ENCODE measurements at regions not wholly inside any gene's neighbourhood (a gene's known extent, or its start where the extent isn't known, plus 50 kb on each side); places are given as distances from the start of the nearest gene placed in this dataset.

DNA sequence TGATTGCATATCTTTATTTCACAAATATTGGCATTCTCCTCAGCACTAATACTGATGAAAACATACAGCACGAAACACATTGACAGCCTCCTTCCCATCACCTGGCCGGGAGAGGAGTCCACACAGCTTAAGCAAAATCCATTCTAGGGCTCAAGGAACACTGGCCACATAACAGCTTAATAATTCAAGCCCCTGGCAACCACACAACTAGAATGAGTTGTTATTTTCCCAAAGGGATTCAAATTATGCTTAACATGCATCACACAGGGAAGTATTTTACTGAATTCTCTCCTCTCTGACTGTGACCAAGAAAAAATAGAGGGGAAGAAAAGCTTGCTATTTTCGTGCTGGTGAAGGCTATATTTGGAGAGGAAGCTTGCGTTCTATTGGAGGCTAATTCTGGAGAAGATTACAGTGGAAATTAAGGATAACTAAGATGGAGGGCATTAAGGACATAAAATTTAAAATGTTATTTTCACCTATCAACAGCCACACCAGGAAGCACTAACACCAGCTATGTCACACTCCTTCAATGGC lies 198.5 kb downstream of the ADGRG6 start:
- no peak for DNase-seq

DNA sequence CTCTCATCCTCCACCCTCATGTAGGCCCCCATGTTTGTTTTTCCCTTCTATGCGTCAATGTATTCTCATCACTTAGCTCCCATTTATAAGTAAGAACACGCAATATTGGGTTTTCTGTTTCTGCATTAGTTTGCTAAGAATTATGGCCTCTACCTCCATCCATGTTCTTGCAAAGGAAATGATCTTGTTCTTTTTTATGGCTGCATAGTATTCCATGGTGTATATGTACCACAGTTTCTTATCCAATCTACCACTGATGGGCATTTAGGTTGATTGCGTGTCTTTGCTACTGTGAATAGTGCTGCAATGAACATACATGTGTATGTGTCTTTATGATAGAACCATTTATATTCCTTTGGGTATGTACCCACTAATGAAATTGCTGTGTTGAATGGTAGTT lies 200.0 kb downstream of the ADGRG6 start:
- DNase-seq, result no peak

GRCh38 chr6:142507065-142507464 lies 205.3 kb downstream of the ADGRG6 start:
- DNase-seq, result no peak

DNA sequence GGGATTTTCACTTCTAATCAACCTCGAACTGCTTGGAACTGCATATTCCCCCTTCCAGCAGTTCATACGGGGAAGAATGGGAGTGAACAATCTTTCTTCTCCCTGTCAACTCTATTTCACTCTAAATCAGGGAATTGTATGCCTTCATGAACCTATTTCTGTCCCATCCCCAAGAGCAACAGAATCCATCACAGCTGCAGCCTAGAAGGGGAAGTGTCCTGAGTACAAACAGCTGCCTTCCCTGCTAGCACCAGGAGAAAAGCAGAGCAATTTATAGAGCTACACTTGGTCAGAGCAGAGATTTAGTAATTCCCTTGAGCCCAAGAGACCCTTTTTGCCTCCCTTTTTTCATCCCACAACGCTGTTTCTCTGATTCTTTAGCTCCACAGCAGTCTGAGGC lies 208.4 kb downstream of the ADGRG6 start:
- no peak for DNase-seq

DNA sequence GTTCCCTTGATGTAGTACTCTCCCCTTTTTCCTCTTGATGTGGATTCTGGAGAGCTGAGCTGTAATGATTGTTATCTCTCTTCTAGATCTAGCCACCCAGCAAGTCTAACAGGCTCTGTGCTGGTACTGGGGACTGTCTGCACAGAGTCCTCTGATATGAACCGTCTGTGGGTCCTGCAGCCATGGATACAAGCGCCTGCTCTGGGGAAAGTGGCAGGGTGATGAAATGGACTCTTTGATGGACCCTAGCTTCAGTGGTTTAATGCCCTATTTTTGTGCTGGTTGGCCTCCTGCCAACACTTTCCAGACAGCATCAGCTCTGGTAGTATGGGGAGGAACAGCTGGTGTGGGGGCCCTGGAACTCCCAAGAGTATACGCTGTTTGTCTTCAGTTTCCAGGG lies 216.3 kb downstream of the ADGRG6 start:
- no peak for DNase-seq

GRCh38 chr6:142518761-142519160 lies 217.0 kb downstream of the ADGRG6 start:
- no peak for DNase-seq

DNA sequence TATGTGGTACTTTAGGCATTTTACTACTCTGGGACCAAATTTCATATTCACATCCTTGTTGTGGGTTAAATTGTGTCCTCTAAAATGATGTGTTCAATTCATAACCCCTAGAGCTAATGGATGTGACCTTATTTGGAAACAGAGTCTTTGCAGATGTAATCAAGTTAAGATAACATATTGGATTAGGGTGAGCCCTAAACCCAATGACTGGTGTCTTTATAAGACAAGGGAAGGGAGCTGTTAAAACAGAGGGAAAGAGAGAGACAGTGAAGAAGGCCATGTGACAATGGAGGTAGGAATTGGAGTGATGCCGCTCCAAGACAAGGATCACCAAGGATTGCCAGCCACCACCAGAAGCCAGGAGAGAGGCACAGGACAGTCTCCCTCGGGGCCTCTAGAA lies 220.0 kb downstream of the ADGRG6 start:
- DNase-seq, result no peak

GRCh38 chr6:142523515-142524375 lies 221.9 kb downstream of the ADGRG6 start:
- DNase-seq, result no peak

DNA sequence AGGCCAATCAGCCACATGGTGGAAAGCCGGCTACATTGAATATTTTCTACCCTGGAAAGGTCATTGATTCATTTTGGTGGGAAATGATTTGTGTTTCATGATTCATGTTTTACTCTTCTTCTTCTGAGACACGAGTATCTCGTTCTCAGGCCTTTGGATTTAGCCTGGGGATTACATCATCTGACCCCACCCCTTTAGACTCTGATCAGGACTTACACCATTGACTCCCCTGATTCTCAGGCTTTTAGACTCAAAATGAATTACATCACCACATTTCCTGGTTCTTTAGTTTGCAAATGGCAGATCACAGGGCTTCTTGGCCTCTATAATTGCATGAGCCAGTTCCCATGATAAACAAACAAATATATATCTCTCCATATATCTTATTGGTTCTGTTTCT lies 228.8 kb downstream of the ADGRG6 start:
- DNase-seq, result no peak

GRCh38 chr6:142531727-142532126 lies 229.9 kb downstream of the ADGRG6 start:
- no peak for DNase-seq

- no peak for DNase-seq
Observed at GRCh38 chr6:142534076-142534475, 232.3 kb downstream of the ADGRG6 start.

- DNase-seq, result no peak
Observed at GRCh38 chr6:142534484-142534883, 232.7 kb downstream of the ADGRG6 start.

- DNase-seq, result no peak
Observed at GRCh38 chr6:142537612-142538478, 236.0 kb downstream of the ADGRG6 start.

- DNase-seq, result no peak
Observed at GRCh38 chr6:142542704-142543233, 241.0 kb downstream of the ADGRG6 start.

DNA sequence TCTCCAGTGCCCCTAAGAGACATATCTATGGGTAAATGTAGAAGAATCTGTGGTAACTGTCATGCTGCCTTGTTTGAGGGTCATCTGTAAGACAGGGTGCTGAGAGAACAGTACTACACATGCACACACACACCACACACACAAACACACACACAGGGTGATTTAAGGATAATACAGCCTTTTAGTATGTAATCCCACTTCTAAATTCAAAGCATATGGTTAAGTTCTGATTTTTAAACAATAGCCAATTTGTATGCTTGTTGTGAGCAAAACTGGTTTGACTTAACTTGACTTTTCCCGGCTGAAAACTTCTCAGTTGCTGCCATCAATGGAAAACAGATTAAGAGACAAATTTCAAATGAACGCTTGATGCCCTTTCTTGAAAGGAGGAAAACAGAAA lies 241.8 kb downstream of the ADGRG6 start:
- DNase-seq, result no peak

DNA sequence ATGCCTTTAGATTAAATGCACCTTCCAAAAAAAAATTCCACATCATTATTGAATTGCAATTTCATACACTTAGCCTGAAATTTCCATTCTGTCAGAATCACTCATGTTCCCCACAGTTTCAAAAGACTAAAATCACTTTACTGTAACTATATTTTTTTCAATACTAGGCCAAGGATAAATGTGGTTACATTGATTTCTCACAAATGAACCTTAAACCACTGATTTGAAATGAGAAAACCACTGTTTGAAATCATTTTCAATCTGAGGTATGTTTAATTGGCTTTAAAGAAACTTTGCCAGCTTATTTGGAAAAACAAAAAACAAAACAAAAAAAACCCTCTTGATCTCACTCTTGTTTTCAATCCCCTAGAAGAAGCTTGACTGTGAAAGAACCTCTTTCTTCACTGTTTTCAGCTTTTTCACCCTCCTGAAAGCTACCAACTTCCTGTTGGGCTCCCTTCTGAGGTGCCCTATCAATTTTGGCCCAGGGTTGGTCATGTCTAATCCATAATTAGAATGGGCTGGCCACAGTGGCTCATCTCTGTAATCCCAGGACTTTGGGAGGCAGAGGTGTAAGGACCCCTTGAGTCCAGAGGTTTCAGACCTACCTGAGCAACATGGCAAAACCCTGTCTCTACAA lies 242.5 kb downstream of the ADGRG6 start:
- no peak for DNase-seq

- DNase-seq, result no peak
Observed at GRCh38 chr6:142545147-142545546, 243.3 kb downstream of the ADGRG6 start.

DNA sequence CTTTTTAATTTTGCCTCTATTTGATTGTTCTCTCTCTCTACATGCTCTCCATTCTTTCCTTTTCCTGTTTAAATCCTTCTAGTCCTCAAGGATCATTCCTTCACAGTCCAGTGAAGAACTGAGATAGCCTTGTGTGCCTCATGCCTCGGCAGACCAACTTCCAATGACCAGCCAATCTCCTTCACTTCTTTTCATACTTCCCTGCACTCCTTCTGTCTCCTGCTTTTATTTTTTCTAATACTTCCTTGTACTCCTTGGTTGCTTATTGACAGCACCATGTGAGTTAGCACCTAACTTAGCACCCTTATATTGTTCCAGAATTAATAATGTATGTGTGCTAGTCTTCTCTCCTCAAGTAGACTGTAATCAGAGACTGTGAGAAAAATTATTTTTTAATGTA lies 246.8 kb downstream of the ADGRG6 start:
- no peak for DNase-seq

- no peak for DNase-seq
Observed at GRCh38 chr6:142550310-142551063, 248.7 kb downstream of the ADGRG6 start.

- no peak for DNase-seq
Observed at GRCh38 chr6:142551274-142551811, 249.5 kb downstream of the ADGRG6 start.

DNA sequence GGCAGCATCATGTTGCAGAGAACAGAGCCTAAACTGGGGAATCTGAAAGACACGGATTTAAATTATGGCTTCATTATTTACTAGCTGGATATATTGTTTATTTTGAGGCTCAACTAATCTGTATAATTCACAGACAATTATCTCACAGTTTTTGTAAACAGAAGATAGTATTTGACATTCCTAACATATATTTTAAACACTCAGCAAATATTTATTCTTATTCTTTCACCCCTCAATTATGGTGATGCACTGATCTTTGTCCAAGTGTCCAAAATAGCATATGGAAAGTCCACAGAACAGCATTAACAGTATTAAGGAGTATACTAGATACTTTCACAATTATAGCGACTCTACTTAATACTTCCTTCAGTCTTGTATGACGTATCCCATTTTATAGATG lies 257.0 kb downstream of the ADGRG6 start:
- DNase-seq, result no peak
